PC-9 (cell line): ENCODE measurements at regions not wholly inside any gene's neighbourhood (a gene's known extent, or its start where the extent isn't known, plus 50 kb on each side); places are given as distances from the start of the nearest gene placed in this dataset.

Experiments used
- BruUV-seq: library from RNA; stranded (reverse); fragments of 400-500 nt; replicated peaks from 2 replicates; lab custom pipeline; 2021; lab: Mats Ljungman, UMichigan
- CTCF ChIA-PET: fragments of 300-600 bp; sonication (Branson Sonifier 250); formaldehyde crosslinking; loops from one replicate; lab custom pipeline; 2022; ENCODE audit warnings: antibody characterized with exemption; lab: Charles Lee
- POLR2A ChIA-PET: fragments of 300-600 bp; sonication (Branson Sonifier 250); formaldehyde crosslinking; loops from one replicate; lab custom pipeline; 2022; ENCODE audit warnings: antibody characterized with exemption; ENCODE audit not compliant: unreplicated experiment; lab: Charles Lee
- DNase-seq, 2 experiments: peaks; one replicate each; pipeline versions ENCODE4 v3.0.0 to v3.0.0-alpha.2; 2015 to 2022; ENCODE audit warnings: mixed read lengths in 1 of 2
- H2AFZ ChIP-seq: fragments of 200-600 bp; sonication (generic); 2 replicates; pipeline ENCODE4 v1.8.1; 2017; ENCODE audit warnings: antibody characterized with exemption
- H3F3A ChIP-seq: fragments of 200-600 bp; sonication (generic); 2 replicates; pipeline ENCODE4 v1.8.1; 2017; ENCODE audit warnings: antibody characterized with exemption, mild to moderate bottlenecking, low read depth; ENCODE audit not compliant: insufficient read depth
- H3K27ac ChIP-seq: fragments of 200-600 bp; sonication (generic); 2 replicates; pipeline ENCODE4 v1.6.1; 2016; ENCODE audit warnings: mixed run types
- H3K27me3 ChIP-seq: fragments of 200-600 bp; sonication (generic); 2 replicates; pipeline ENCODE4 v1.6.1; 2016; ENCODE audit warnings: low read depth, mixed run types; ENCODE audit not compliant: insufficient read depth
- H3K36me3 ChIP-seq: fragments of 200-600 bp; sonication (generic); 2 replicates; pipeline ENCODE4 v1.6.1; 2016; ENCODE audit warnings: low read depth, mixed run types
- H3K4me1 ChIP-seq: fragments of 200-600 bp; sonication (generic); replicated peaks from 2 replicates; pipeline ENCODE4 v1.6.1; 2016; ENCODE audit warnings: mixed run types; ENCODE audit not compliant: insufficient read depth
- H3K4me2 ChIP-seq: fragments of 200-600 bp; sonication (generic); 2 replicates; pipeline ENCODE4 v1.6.1; 2017; ENCODE audit warnings: mixed run types
- H3K4me3 ChIP-seq: fragments of 200-600 bp; sonication (generic); 2 replicates; pipeline ENCODE4 v1.6.1; 2016; ENCODE audit warnings: mixed run types
- H3K79me2 ChIP-seq: fragments of 200-600 bp; sonication (generic); 2 replicates; pipeline ENCODE4 v1.6.1; 2017; ENCODE audit warnings: low read depth, mixed run types
- H3K9me2 ChIP-seq: fragments of 200-600 bp; sonication (generic); 2 replicates; pipeline ENCODE4 v1.8.1; 2017; ENCODE audit warnings: mild to moderate bottlenecking; ENCODE audit not compliant: insufficient read depth
- H3K9me3 ChIP-seq: fragments of 200-600 bp; sonication (generic); 2 replicates; pipeline ENCODE4 v1.8.1; 2016; ENCODE audit warnings: low read depth; ENCODE audit not compliant: insufficient read depth
- H4K20me1 ChIP-seq: fragments of 200-600 bp; sonication (generic); 2 replicates; pipeline ENCODE4 v1.8.1; 2017; ENCODE audit not compliant: insufficient read depth
- CTCF ChIP-seq: fragments of 200-600 bp; sonication (generic); conservative IDR thresholded peaks from 2 replicates; pipeline ENCODE4 v1.6.1; 2017; ENCODE audit warnings: mixed run types, antibody characterized with exemption, mild to moderate bottlenecking, moderate library complexity
- EZH2 ChIP-seq: fragments of 200-600 bp; sonication (generic); IDR thresholded peaks from 2 replicates; pipeline ENCODE4 v1.8.0; 2017; ENCODE audit warnings: antibody characterized with exemption, low read depth
- intact Hi-C: fragments of 100-400 bp; cut with micrococcal nuclease; formaldehyde crosslinking; loops from one replicate; pipeline ENCODE4 v1.10.0; 2022; ENCODE audit not compliant: unreplicated experiment

DNA sequence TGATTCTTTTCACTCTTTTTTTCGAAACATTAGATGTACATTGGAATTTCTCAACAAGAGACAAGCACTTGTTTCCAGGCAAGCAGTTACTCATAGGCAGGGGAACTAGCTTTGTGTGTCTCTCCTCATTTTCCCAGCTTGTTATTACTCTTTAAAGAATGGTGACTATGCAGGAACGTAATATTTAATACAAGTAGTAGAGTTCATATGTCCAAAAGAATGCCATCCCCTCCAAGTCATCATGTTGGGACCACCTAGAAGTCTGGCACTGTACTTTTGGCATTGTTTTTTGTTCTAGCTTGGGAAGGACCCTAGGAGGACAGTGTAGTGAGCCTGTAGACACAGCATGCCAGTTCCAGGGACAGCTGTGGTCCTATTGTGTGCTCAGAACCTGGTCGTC is 650.7 kb downstream of the INHBA start:
- Histone ChIP-seq H3K4me3 (no peak overlapping the region), H3K79me2 (no peaks in the 10 kb centered on the region), H3K9me2 (no peaks in the 10 kb centered on the region), H4K20me1 (no peaks in the 10 kb centered on the region), H3K27ac (no peak overlapping the region), H3K4me1 (0 out of 2 replicates have a peak, but pooled peaks cover 8% of the 10 kb centered on the region), H3K9me3 (0 out of 2 replicates have a peak, but pooled peaks cover 2% of the 10 kb centered on the region), H2AFZ (no peak overlapping the region), H3F3A (no peaks in the 10 kb centered on the region), H3K4me2 (no peak overlapping the region), H3K36me3 (no peaks in the 10 kb centered on the region), H3K27me3 (no peaks in the 10 kb centered on the region)
- intact Hi-C loops, result no loop called here
- TF ChIP-seq EZH2 (no peak), CTCF (no peak)
- POLR2A ChIA-PET, result interaction anchor here (0.6 to 0.8 kb wide), 2 partner anchors 96 to 600 kb away, joined by 3 to 4 read pairs; no protein-coding TSS in a partner anchor
- CTCF ChIA-PET, result interaction anchor here (0.7 kb wide), 1 partner anchor 359 kb away, joined by 3 read pairs; no protein-coding TSS in a partner anchor
- DNase-seq, result no peak
- BruUV-seq, result no TSS peak

DNA sequence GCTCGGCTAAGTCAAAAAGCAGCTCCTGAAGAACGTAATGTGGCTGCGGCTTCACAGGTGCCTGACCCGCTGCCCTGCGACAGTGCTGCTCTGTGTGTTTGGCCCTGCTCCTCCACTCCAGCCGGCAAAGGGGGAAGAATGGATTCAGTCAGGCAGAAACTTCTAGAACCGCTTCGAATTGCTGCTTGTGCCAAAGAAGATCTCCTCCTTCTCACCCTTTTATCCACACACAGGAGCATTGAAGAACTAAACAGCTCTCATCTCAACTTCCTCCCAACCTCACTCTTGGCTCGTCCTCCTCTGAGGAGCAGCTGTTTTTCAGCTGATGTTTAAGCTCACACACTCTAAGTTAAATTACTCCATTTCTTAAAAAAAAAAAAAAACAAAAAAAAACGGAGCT is 651.4 kb downstream of the INHBA start:
- H3F3A ChIP-seq, result no peaks in the 10 kb centered on the region
- no peaks in the 10 kb centered on the region for H4K20me1 ChIP-seq
- no peaks in the 10 kb centered on the region for H3K36me3 ChIP-seq
- intact Hi-C loops, result no loop called here
- ChIA-PET POLR2A (interaction anchor here (0.6 to 0.8 kb wide), 2 partner anchors 601 to 651 kb away, joined by 3 to 4 read pairs; partner anchors contain the start of gene INHBA), CTCF (interaction anchor here (0.6 to 0.7 kb wide), 2 partner anchors 74 to 359 kb away, joined by 3 to 7 read pairs; no protein-coding TSS in a partner anchor)
- TF ChIP-seq EZH2 (no peak), CTCF (no peak)
- no peaks in the 10 kb centered on the region for H3K27me3 ChIP-seq
- H3K27ac ChIP-seq, result no peak overlapping the region
- no TSS peak for BruUV-seq
- no peak overlapping the region for H3K4me3 ChIP-seq
- 0 out of 2 replicates have a peak, but pooled peaks cover 1% of the 10 kb centered on the region for H3K9me3 ChIP-seq
- 0 out of 2 replicates have a peak, but pooled peaks cover 8% of the 10 kb centered on the region for H3K4me1 ChIP-seq
- no peaks in the 10 kb centered on the region for H3K79me2 ChIP-seq
- no peak overlapping the region for H2AFZ ChIP-seq
- H3K4me2 ChIP-seq, result no peak overlapping the region
- H3K9me2 ChIP-seq, result no peaks in the 10 kb centered on the region
- DNase-seq, result no peak

DNA sequence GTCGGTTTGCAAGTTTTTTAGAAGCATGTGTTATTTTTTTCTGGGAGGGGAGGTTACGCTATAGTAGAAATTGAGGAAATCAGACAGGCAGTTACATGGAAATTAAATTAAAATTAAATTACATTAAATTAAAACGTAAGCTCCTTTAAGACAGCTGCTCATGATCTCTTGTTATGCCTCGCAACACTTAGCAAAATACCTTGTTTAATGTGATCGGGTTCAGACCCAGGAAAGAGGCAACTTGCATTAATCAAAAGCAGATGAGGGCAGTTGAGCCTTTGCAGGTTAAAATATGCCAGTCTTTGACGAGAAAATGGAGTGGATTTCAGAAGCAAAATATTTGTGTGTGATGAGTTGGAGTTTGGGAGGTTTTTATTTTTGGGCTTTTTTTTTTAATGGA is 651.8 kb downstream of the INHBA start:
- TF ChIP-seq EZH2 (no peak), CTCF (no peak)
- no peaks in the 10 kb centered on the region for H4K20me1 ChIP-seq
- no peaks in the 10 kb centered on the region for H3F3A ChIP-seq
- no peaks in the 10 kb centered on the region for H3K9me2 ChIP-seq
- H3K4me2 ChIP-seq, result no peak overlapping the region
- no peak overlapping the region for H3K27ac ChIP-seq
- no peak for DNase-seq
- H2AFZ ChIP-seq, result no peak overlapping the region
- intact Hi-C loops, result no loop called here
- H3K4me3 ChIP-seq, result no peak overlapping the region
- BruUV-seq, result no TSS peak
- ChIA-PET CTCF (interaction anchor here (0.6 kb wide), 1 partner anchor 73 kb away, joined by 7 read pairs; no protein-coding TSS in a partner anchor), POLR2A (interaction anchor here (0.6 kb wide), 1 partner anchor 652 kb away, joined by 3 read pairs; the partner anchor contains the start of gene INHBA)
- no peaks in the 10 kb centered on the region for H3K27me3 ChIP-seq
- no peaks in the 10 kb centered on the region for H3K79me2 ChIP-seq
- H3K36me3 ChIP-seq, result no peaks in the 10 kb centered on the region
- 0 out of 2 replicates have a peak, but pooled peaks cover 2% of the 10 kb centered on the region for H3K9me3 ChIP-seq
- 0 out of 2 replicates have a peak, but pooled peaks cover 9% of the 10 kb centered on the region for H3K4me1 ChIP-seq
